ENCODE measurements at regions not wholly inside any gene's neighbourhood (a gene's known extent, or its start where the extent isn't known, plus 50 kb on each side); places are given as distances from the start of the nearest gene placed in this dataset.

- TF ChIP-seq RAD21 (IDR thresholded peaks at IDR 0.05) = no peak
- no peak for TF ChIP-seq EGR1 (IDR thresholded peaks at IDR 0.05; ENCODE audit: low read depth in 2 of 2)
- Histone ChIP-seq H3K36me3 (ENCODE audit: control insufficient read depth in 4 of 4, insufficient read depth in 3 of 4, low read depth in 1 of 4, low read length in 3 of 4) (no peaks in the 10 kb centered on the region), H3K9ac (ENCODE audit: low read depth in 1 of 2, low read length in 2 of 2) (no peak overlapping the region), H3K27me3 (ENCODE audit: control insufficient read depth in 4 of 4, insufficient read depth in 4 of 4, low read length in 3 of 4) (no peaks in the 10 kb centered on the region), H3K4me1 (ENCODE audit: control insufficient read depth in 4 of 4, insufficient read depth in 4 of 4, low read length in 3 of 4) (no peaks in the 10 kb centered on the region), H3K9me3 (ENCODE audit: control insufficient read depth in 4 of 4, low read length in 3 of 4) (peaks cover 6 to 25% (median 10%) of the 10 kb centered on the region in 4 donors), H3K4me3 (ENCODE audit: low read depth in 1 of 3, low read length in 3 of 3) (peak overlapping the region in 1 of 3 donors; percentile 23), H3K27ac (ENCODE audit: low read depth in 1 of 2, low read length in 2 of 2) (no peak overlapping the region)
- 84% methylated on average over 4 of the region's 4 CpGs for WGBS
- no peak for DNase-seq (ENCODE audit: low spot score)
These were observed 145.2 kb downstream of the AASDHPPT start for GRCh38 chr11:106222626-106223025.

GRCh38 chr11:106224172-106224571 is 146.7 kb downstream of the AASDHPPT start:
- 0% methylated on average over 1 of the region's 1 CpG for WGBS
- no peaks in the 10 kb centered on the region for H3K36me3 ChIP-seq (ENCODE audit: control insufficient read depth in 4 of 4, insufficient read depth in 3 of 4, low read depth in 1 of 4, low read length in 3 of 4)
- no peaks in the 10 kb centered on the region for H3K4me1 ChIP-seq (ENCODE audit: control insufficient read depth in 4 of 4, insufficient read depth in 4 of 4, low read length in 3 of 4)
- H3K9ac ChIP-seq (ENCODE audit: low read depth in 1 of 2, low read length in 2 of 2) = no peak overlapping the region
- H3K9me3 ChIP-seq (ENCODE audit: control insufficient read depth in 4 of 4, low read length in 3 of 4) = peaks cover 6 to 25% (median 10%) of the 10 kb centered on the region in 4 donors
- H3K4me3 ChIP-seq (ENCODE audit: low read depth in 1 of 3, low read length in 3 of 3) = no peak overlapping the region
- DNase-seq (ENCODE audit: low spot score) = no peak
- no peak overlapping the region for H3K27ac ChIP-seq (ENCODE audit: low read depth in 1 of 2, low read length in 2 of 2)
- H3K27me3 ChIP-seq (ENCODE audit: control insufficient read depth in 4 of 4, insufficient read depth in 4 of 4, low read length in 3 of 4) = no peaks in the 10 kb centered on the region
- no peak for TF ChIP-seq MAX (IDR thresholded peaks at IDR 0.05)
- TF ChIP-seq CTCF (IDR thresholded peaks at IDR 0.05; ENCODE audit: low read depth, low read length, missing input control) = no peak
- TF ChIP-seq ZBTB33 (IDR thresholded peaks at IDR 0.05) = no peak
- TF ChIP-seq REST (IDR thresholded peaks at IDR 0.05) = no peak
- TF ChIP-seq ATF3 (IDR thresholded peaks at IDR 0.05) = no peak
- TF ChIP-seq YY1 (IDR thresholded peaks at IDR 0.05) = no peak
- no peak for TF ChIP-seq NR2F2 (IDR thresholded peaks at IDR 0.05)
- no peak for TF ChIP-seq HNF4G (IDR thresholded peaks at IDR 0.05)
- no peak for TF ChIP-seq FOXA1 (IDR thresholded peaks at IDR 0.05)
- TF ChIP-seq FOXA2 (IDR thresholded peaks at IDR 0.05) = no peak
- TF ChIP-seq HNF4A (conservative IDR thresholded peaks at IDR 0.05) = no peak
- TF ChIP-seq SP1 (IDR thresholded peaks at IDR 0.05) = no peak
- no peak for TF ChIP-seq RAD21 (IDR thresholded peaks at IDR 0.05)
